Endothelial cell of umbilical vein (primary cell): ENCODE measurements at regions not wholly inside any gene's neighbourhood (a gene's known extent, or its start where the extent isn't known, plus 50 kb on each side); places are given as distances from the start of the nearest gene placed in this dataset.

Experiments used
- BruUV-seq: library from RNA; stranded (reverse); fragments of 400-500 nt; replicated peaks from 2 replicates; lab custom pipeline; 2021; lab: Mats Ljungman, UMichigan
- CTCF ChIA-PET: fragments of 300-600, 350-600 bp; sonication (Branson Sonifier 250); formaldehyde crosslinking; loops from one replicate; lab custom pipeline; 2021; ENCODE audit warnings: antibody characterized with exemption, inconsistent platforms; lab: Charles Lee
- POLR2A ChIA-PET: fragments of 300-600, 350-600 bp; sonication (Branson Sonifier 250); formaldehyde crosslinking; loops from one replicate; lab custom pipeline; 2021; ENCODE audit warnings: antibody characterized with exemption, inconsistent platforms; lab: Charles Lee
- DNase-seq: peaks from one replicate; pipeline ENCODE4 v3.0.0-alpha.2; 2011; ENCODE audit warnings: low read depth, low spot score
- FAIRE-seq: peaks from 2 replicates; lab custom pipeline; 2011; peaks lifted over from hg19 to GRCh38; lab: Jason Lieb, UNC
- H2AFZ ChIP-seq: 2 replicates; pipeline ENCODE4 v1.6.0; 2012; ENCODE audit warnings: low read depth, low read length, control low read depth, inconsistent platforms
- H3K27ac ChIP-seq: 2 replicates; pipeline ENCODE4 v1.5.1; 2011; ENCODE audit warnings: low read depth, mild to moderate bottlenecking, control low read depth, low read length, moderate library complexity; ENCODE audit not compliant: insufficient read depth
- H3K27me3 ChIP-seq, 2 experiments: 2 replicates each; pipeline versions ENCODE4 v1.6.0 to v1.6.1; 2011; ENCODE audit warnings: low read length in 2 of 2, mixed read lengths in 1 of 2; ENCODE audit not compliant: control insufficient read depth in 2 of 2, insufficient read depth in 2 of 2
- H3K36me3 ChIP-seq, 2 experiments: 2 replicates in 1 of 2; 3 replicates in 1 of 2; pipeline ENCODE4 v1.5.1; 2011; ENCODE audit warnings: low read length in 2 of 2, mild to moderate bottlenecking in 1 of 2, moderate library complexity in 1 of 2; ENCODE audit not compliant: control insufficient read depth in 2 of 2, insufficient read depth in 2 of 2; ENCODE audit errors: extremely low read depth in 1 of 2
- H3K4me1 ChIP-seq: 3 replicates; pipeline ENCODE4 v1.5.1; 2011; ENCODE audit warnings: mild to moderate bottlenecking, low read length; ENCODE audit not compliant: control insufficient read depth, insufficient read depth; ENCODE audit errors: extremely low read depth
- H3K4me2 ChIP-seq: 2 replicates; pipeline ENCODE4 v1.6.1; 2011; ENCODE audit warnings: low read length, control low read depth, mixed read lengths; ENCODE audit not compliant: insufficient read depth
- H3K4me3 ChIP-seq, 3 experiments: fragments of 200-600 bp in 1 of 3; sonication (generic), shearing (Covaris generic) in 1 of 3; replicated peaks in 1 of 3; 2 replicates each; pipeline ENCODE4 v1.5.1; 2011 to 2016; ENCODE audit warnings: control low read depth in 3 of 3, low read length in 3 of 3, mild to moderate bottlenecking in 2 of 3, inconsistent platforms in 1 of 3, low read depth in 1 of 3, moderate library complexity in 1 of 3; ENCODE audit not compliant: insufficient read depth in 1 of 3
- H3K79me2 ChIP-seq: 2 replicates; pipeline ENCODE4 v1.6.0; 2012; ENCODE audit warnings: low read length, inconsistent platforms; ENCODE audit not compliant: control insufficient read depth, insufficient read depth
- H3K9ac ChIP-seq: replicated peaks from 2 replicates; pipeline ENCODE3; 2011; ENCODE audit warnings: low read length, control low read depth; ENCODE audit not compliant: insufficient read depth; ENCODE audit errors: extremely low read depth
- H3K9me1 ChIP-seq: replicated peaks from 3 replicates; pipeline ENCODE4 v1.6.0; 2011; ENCODE audit warnings: mild to moderate bottlenecking, low read length; ENCODE audit not compliant: control insufficient read depth, insufficient read depth; ENCODE audit errors: extremely low read depth
- H3K9me3 ChIP-seq: replicated peaks from 2 replicates; pipeline ENCODE4 v1.5.1; 2012; ENCODE audit warnings: low read length, inconsistent platforms; ENCODE audit not compliant: control insufficient read depth, insufficient read depth
- H4K20me1 ChIP-seq: replicated peaks from 2 replicates; pipeline ENCODE3; 2011; ENCODE audit warnings: mild to moderate bottlenecking, low read length; ENCODE audit not compliant: control insufficient read depth, insufficient read depth; ENCODE audit errors: extremely low read depth
- CTCF ChIP-seq, 2 donors: IDR thresholded peaks; 1 replicate in 1 of 2; 2 replicates in 1 of 2; pipeline ENCODE4 v1.5.1; 2011; ENCODE audit warnings: low read length in 2 of 2, mild to moderate bottlenecking in 2 of 2, moderate library complexity in 2 of 2, control low read depth in 1 of 2, inconsistent platforms in 1 of 2, low read depth in 1 of 2; ENCODE audit not compliant: insufficient read depth in 1 of 2; ENCODE audit errors: extremely low read depth in 1 of 2
- EZH2 ChIP-seq: IDR thresholded peaks from 2 replicates; pipeline ENCODE4 v1.6.1; 2012; ENCODE audit warnings: borderline replicate concordance, low read depth, mild to moderate bottlenecking, moderate library complexity, low read length, inconsistent platforms; ENCODE audit not compliant: severe bottlenecking
- FOS ChIP-seq: IDR thresholded peaks from 2 replicates; pipeline ENCODE4 v1.6.1; 2011; ENCODE audit warnings: mild to moderate bottlenecking, low read length, moderate library complexity, borderline replicate concordance; ENCODE audit not compliant: insufficient read depth
- GATA2 ChIP-seq: IDR thresholded peaks from 2 replicates; pipeline ENCODE4 v1.7.0; 2011; ENCODE audit warnings: low read depth, mild to moderate bottlenecking, moderate library complexity, mixed read lengths, low read length; ENCODE audit not compliant: insufficient read length, insufficient read depth
- JUN ChIP-seq: IDR thresholded peaks from 2 replicates; pipeline ENCODE4 v1.6.1; 2011; ENCODE audit warnings: borderline replicate concordance, low read depth; ENCODE audit not compliant: insufficient read length, insufficient read depth
- MAX ChIP-seq: IDR thresholded peaks from 2 replicates; pipeline ENCODE4 v1.6.1; 2011; ENCODE audit not compliant: insufficient read depth, insufficient read length
- MYC ChIP-seq: IDR thresholded peaks from one replicate; pipeline ENCODE4 v1.6.1; 2011; ENCODE audit warnings: mild to moderate bottlenecking, low read depth, low read length
- POLR2A ChIP-seq: IDR thresholded peaks from 2 replicates; pipeline ENCODE4 v1.6.1; 2012; ENCODE audit warnings: low read depth, mild to moderate bottlenecking, control low read depth, low read length
- POLR2AphosphoS5 ChIP-seq: IDR thresholded peaks from 2 replicates; pipeline ENCODE4 v1.6.1; 2012; ENCODE audit warnings: low read depth, mild to moderate bottlenecking, control low read depth, low read length, moderate library complexity; ENCODE audit not compliant: insufficient read depth
- dilution Hi-C: fragments of 300-500 bp; cut with MboI; formaldehyde crosslinking; loops from one replicate; pipeline ENCODE4 v1.15.0; 2019; ENCODE audit warnings: low sequenced_read_pairs; ENCODE audit not compliant: extremely low pct_ligation_motif_present
- intact Hi-C: fragments of 100-400 bp; cut with micrococcal nuclease; formaldehyde crosslinking; loops from one replicate; pipeline ENCODE4 v1.10.0; 2022

- ChIA-PET CTCF (no interaction called here), POLR2A (no interaction called here)
- Histone ChIP-seq H3K9ac (no peak overlapping the region), H3K27ac (no peak overlapping the region), H2AFZ (no peak overlapping the region), H3K27me3 (no peaks in the 10 kb centered on the region), H3K9me1 (no peaks in the 10 kb centered on the region), H3K36me3 (no peaks in the 10 kb centered on the region), H3K4me1 (no peaks in the 10 kb centered on the region), H4K20me1 (no peaks in the 10 kb centered on the region), H3K79me2 (no peaks in the 10 kb centered on the region), H3K9me3 (no peaks in the 10 kb centered on the region), H3K4me2 (no peak overlapping the region), H3K4me3 (no peak overlapping the region)
- BruUV-seq = no TSS peak
- DNase-seq (no peak), FAIRE-seq (no peak)
- TF ChIP-seq FOS = no peak
- no peak for TF ChIP-seq POLR2A
- TF ChIP-seq MAX = no peak
- no peak for TF ChIP-seq MYC
- no peak for TF ChIP-seq JUN
- no peak for TF ChIP-seq POLR2AphosphoS5
- no peak for TF ChIP-seq CTCF (IDR thresholded peaks at IDR 0.05; ENCODE audit: extremely low read depth in 1 of 2, insufficient read depth in 1 of 2, low read depth in 1 of 2, low read length in 2 of 2)
- no peak for TF ChIP-seq EZH2
- no peak for TF ChIP-seq GATA2
- dilution Hi-C loops (no loop called here), intact Hi-C loops (no loop called here)
These were observed 173.9 kb upstream of the B3GAT1 start for GRCh38 chr11:134585666-134586610.
